Caco-2 (cell line): ENCODE measurements at regions not wholly inside any gene's neighbourhood (a gene's known extent, or its start where the extent isn't known, plus 50 kb on each side); places are given as distances from the start of the nearest gene placed in this dataset.

Source experiments
- BruUV-seq: library from RNA; stranded (reverse); fragments of 400-500 nt; replicated peaks from 2 replicates; lab custom pipeline; 2021; lab: Mats Ljungman, UMichigan
- CTCF ChIA-PET: fragments of 300-600 bp; sonication (Branson Sonifier 250); formaldehyde crosslinking; loops from one replicate; lab custom pipeline; 2022; ENCODE audit warnings: antibody characterized with exemption; lab: Charles Lee
- POLR2A ChIA-PET: fragments of 300-600 bp; sonication (Branson Sonifier 250); formaldehyde crosslinking; loops from one replicate; lab custom pipeline; 2022; ENCODE audit warnings: antibody characterized with exemption; lab: Charles Lee
- DNase-seq, 2 experiments: peaks; one replicate each; pipeline versions ENCODE4 v3.0.0 to v3.0.0-alpha.2; 2020 to 2022
- H3K27me3 ChIP-seq: replicated peaks from 2 replicates; pipeline ENCODE4 v1.6.0; 2011; ENCODE audit warnings: low read length; ENCODE audit not compliant: control insufficient read depth, insufficient read depth
- H3K36me3 ChIP-seq: 2 replicates; pipeline ENCODE4 v1.5.1; 2011; ENCODE audit warnings: low read length; ENCODE audit not compliant: control insufficient read depth, insufficient read depth
- H3K4me1 ChIP-seq: fragments of 250-450 bp; sonication (Bioruptor Pico); 2 replicates; pipeline ENCODE4 v1.5.1; 2020; ENCODE audit warnings: mild to moderate bottlenecking
- H3K4me3 ChIP-seq: 2 replicates; pipeline ENCODE4 v1.5.1; 2011; ENCODE audit warnings: low read depth, mild to moderate bottlenecking, control low read depth, low read length
- H3K9me3 ChIP-seq: fragments of 250-450 bp; sonication (Bioruptor Pico); 2 replicates; pipeline ENCODE4 v1.5.1; 2020; ENCODE audit warnings: mild to moderate bottlenecking, moderate library complexity
- H3K27ac Mint-ChIP-seq: one replicate; pipeline ENCODE4 v1.8.0; 2022; ENCODE audit warnings: mixed read lengths; ENCODE audit not compliant: unreplicated experiment
- H3K27me3 Mint-ChIP-seq: one replicate; pipeline ENCODE4 v1.8.0; 2022; ENCODE audit warnings: mixed read lengths; ENCODE audit not compliant: insufficient read depth, unreplicated experiment
- H3K36me3 Mint-ChIP-seq: one replicate; pipeline ENCODE4 v1.8.0; 2022; ENCODE audit warnings: mild to moderate bottlenecking, mixed read lengths; ENCODE audit not compliant: insufficient read depth, unreplicated experiment
- H3K4me1 Mint-ChIP-seq: one replicate; pipeline ENCODE4 v1.8.0; 2022; ENCODE audit warnings: low read depth, mixed read lengths; ENCODE audit not compliant: unreplicated experiment
- H3K4me3 Mint-ChIP-seq: one replicate; pipeline ENCODE4 v1.8.0; 2022; ENCODE audit warnings: mild to moderate bottlenecking, moderate library complexity, mixed read lengths; ENCODE audit not compliant: unreplicated experiment
- H3K9me3 Mint-ChIP-seq: one replicate; pipeline ENCODE4 v1.8.0; 2022; ENCODE audit warnings: mixed read lengths; ENCODE audit not compliant: unreplicated experiment
- intact Hi-C: fragments of 100-400 bp; cut with micrococcal nuclease; formaldehyde crosslinking; loops from one replicate; pipeline ENCODE4 v1.10.0; 2022; ENCODE audit not compliant: unreplicated experiment
- TF ChIP-seq, protein P1 (sequence below), 2 experiments: fragments of 200-600 bp in 1 of 2; IDR thresholded peaks; 1 replicate in 1 of 2; 2 replicates in 1 of 2; pipeline versions ENCODE4 v1.5.1 to v1.8.0; 2011 to 2022; ENCODE audit warnings: antibody characterized with exemption in 1 of 2, control low read depth in 1 of 2, inconsistent platforms in 1 of 2, low read depth in 1 of 2, low read length in 1 of 2, mild to moderate bottlenecking in 1 of 2, moderate library complexity in 1 of 2; ENCODE audit not compliant: insufficient read depth in 1 of 2, severe bottlenecking in 1 of 2, unreplicated experiment in 1 of 2

DNA sequence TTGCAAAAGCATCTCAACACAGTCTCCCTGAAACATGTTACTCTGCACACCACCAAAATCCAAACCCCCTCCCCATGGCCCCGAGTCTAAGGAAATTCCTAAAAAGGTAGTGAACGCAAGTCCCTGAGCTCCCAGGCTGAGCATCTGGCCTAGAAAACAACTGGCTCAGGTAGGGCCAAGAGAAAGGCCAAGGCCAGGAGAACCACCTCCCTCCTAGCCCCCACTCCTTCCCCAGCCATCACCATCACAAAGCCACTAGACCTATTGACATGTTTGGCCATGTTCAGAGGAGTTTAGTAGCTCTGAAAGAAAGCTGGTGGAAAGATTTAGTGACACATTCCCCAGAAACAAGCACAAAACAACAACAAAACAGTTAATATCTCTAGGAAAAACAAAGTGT, 220.0 kb upstream of the PSMD7 start:
- Mint-ChIP-seq H3K27me3 (peaks cover 17% of the 10 kb centered on the region), H3K9me3 (peaks cover 11% of the 10 kb centered on the region), H3K4me1 (no peaks in the 10 kb centered on the region), H3K27ac (no peak overlapping the region), H3K36me3 (no peaks in the 10 kb centered on the region), H3K4me3 (no peak overlapping the region)
- intact Hi-C loops = no loop called here
- no TSS peak for BruUV-seq
- TF ChIP-seq, protein P1, sequence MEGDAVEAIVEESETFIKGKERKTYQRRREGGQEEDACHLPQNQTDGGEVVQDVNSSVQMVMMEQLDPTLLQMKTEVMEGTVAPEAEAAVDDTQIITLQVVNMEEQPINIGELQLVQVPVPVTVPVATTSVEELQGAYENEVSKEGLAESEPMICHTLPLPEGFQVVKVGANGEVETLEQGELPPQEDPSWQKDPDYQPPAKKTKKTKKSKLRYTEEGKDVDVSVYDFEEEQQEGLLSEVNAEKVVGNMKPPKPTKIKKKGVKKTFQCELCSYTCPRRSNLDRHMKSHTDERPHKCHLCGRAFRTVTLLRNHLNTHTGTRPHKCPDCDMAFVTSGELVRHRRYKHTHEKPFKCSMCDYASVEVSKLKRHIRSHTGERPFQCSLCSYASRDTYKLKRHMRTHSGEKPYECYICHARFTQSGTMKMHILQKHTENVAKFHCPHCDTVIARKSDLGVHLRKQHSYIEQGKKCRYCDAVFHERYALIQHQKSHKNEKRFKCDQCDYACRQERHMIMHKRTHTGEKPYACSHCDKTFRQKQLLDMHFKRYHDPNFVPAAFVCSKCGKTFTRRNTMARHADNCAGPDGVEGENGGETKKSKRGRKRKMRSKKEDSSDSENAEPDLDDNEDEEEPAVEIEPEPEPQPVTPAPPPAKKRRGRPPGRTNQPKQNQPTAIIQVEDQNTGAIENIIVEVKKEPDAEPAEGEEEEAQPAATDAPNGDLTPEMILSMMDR (IDR thresholded peaks at IDR 0.05; ENCODE audit: insufficient read depth in 1 of 2, low read depth in 1 of 2, low read length in 1 of 2, severe bottlenecking in 1 of 2, unreplicated experiment in 1 of 2) = no peak
- Histone ChIP-seq H3K4me1 (no peaks in the 10 kb centered on the region), H3K4me3 (no peak overlapping the region), H3K9me3 (peaks cover 7% of the 10 kb centered on the region; the same call in 1 of the 2 replicates), H3K27me3 (0 out of 2 replicates have a peak, but pooled peaks cover 2% of the 10 kb centered on the region), H3K36me3 (no peaks in the 10 kb centered on the region)
- DNase-seq = no peak
- ChIA-PET CTCF (no interaction called here), POLR2A (no interaction called here)

DNA sequence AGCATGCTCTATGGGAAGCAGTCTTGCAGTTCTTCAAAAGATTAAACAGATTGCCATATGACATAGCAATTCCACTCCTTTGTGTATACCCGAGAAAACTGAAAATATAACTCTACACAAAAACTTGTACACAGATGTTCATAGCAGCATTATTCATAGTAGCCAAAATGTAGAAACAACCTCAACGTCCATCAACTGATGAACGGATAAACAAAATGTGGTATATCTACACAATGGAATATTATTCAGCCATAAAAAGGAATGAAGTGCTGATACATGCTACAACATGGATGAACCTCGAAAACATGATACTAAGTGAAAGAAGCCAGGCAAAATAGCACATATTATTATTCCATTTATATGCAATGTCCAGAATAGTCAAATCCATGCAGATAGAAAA, 221.2 kb upstream of the PSMD7 start:
- Mint-ChIP-seq H3K4me1 (no peaks in the 10 kb centered on the region), H3K27ac (no peak overlapping the region), H3K36me3 (no peaks in the 10 kb centered on the region), H3K27me3 (peaks cover 17% of the 10 kb centered on the region), H3K4me3 (no peak overlapping the region), H3K9me3 (peaks cover 11% of the 10 kb centered on the region)
- Histone ChIP-seq H3K36me3 (no peaks in the 10 kb centered on the region), H3K27me3 (0 out of 2 replicates have a peak, but pooled peaks cover 2% of the 10 kb centered on the region), H3K4me3 (no peak overlapping the region), H3K9me3 (peaks cover 7% of the 10 kb centered on the region; the same call in 1 of the 2 replicates), H3K4me1 (no peaks in the 10 kb centered on the region)
- TF ChIP-seq, protein P1 (IDR thresholded peaks at IDR 0.05; ENCODE audit: insufficient read depth in 1 of 2, low read depth in 1 of 2, low read length in 1 of 2, severe bottlenecking in 1 of 2, unreplicated experiment in 1 of 2) = no peak
- no TSS peak for BruUV-seq
- intact Hi-C loops = no loop called here
- ChIA-PET POLR2A (no interaction called here), CTCF (no interaction called here)
- no peak for DNase-seq

GRCh38 chr16:74073456-74073855, 223.2 kb upstream of the PSMD7 start:
- peaks cover 23% of the 10 kb centered on the region for H3K27me3 Mint-ChIP-seq
- H3K36me3 ChIP-seq = no peaks in the 10 kb centered on the region
- no peaks in the 10 kb centered on the region for H3K36me3 Mint-ChIP-seq
- H3K27me3 ChIP-seq = peaks cover 5% of the 10 kb centered on the region; the same call in 1 of the 2 replicates
- no peak for DNase-seq
- no peaks in the 10 kb centered on the region for H3K4me1 ChIP-seq
- no peak overlapping the region for H3K27ac Mint-ChIP-seq
- TF ChIP-seq, protein P1 (IDR thresholded peaks at IDR 0.05; ENCODE audit: insufficient read depth in 1 of 2, low read depth in 1 of 2, low read length in 1 of 2, severe bottlenecking in 1 of 2, unreplicated experiment in 1 of 2) = no peak
- H3K9me3 Mint-ChIP-seq = peaks cover 11% of the 10 kb centered on the region
- H3K4me1 Mint-ChIP-seq = no peaks in the 10 kb centered on the region
- no TSS peak for BruUV-seq
- CTCF ChIA-PET = no interaction called here
- POLR2A ChIA-PET = no interaction called here
- H3K9me3 ChIP-seq = peaks cover 7% of the 10 kb centered on the region; the same call in 1 of the 2 replicates
- H3K4me3 Mint-ChIP-seq = no peak overlapping the region
- no peak overlapping the region for H3K4me3 ChIP-seq
- intact Hi-C loops = no loop called here
